ENCODE measurements at regions not wholly inside any gene's neighbourhood (a gene's known extent, or its start where the extent isn't known, plus 50 kb on each side); places are given as distances from the start of the nearest gene placed in this dataset.

- H2AK5ac ChIP-seq (ENCODE audit: low read depth, low read length): no peak overlapping the region
- no peak overlapping the region for H3K14ac ChIP-seq (ENCODE audit: low read length)
- no peak overlapping the region for H2AFZ ChIP-seq (ENCODE audit: low read length)
- no peak overlapping the region for H3K23ac ChIP-seq (ENCODE audit: low read depth, low read length, poor library complexity)
- DNase-seq (ENCODE audit: low spot score): no peak
- no peak overlapping the region for H2BK12ac ChIP-seq (ENCODE audit: low read length)
- H4K91ac ChIP-seq (ENCODE audit: low read depth, low read length, poor library complexity): no peak overlapping the region
- no peak overlapping the region for H3K4ac ChIP-seq (ENCODE audit: low read length)
- no peak overlapping the region for H2BK120ac ChIP-seq (ENCODE audit: low read depth, low read length)
- H4K8ac ChIP-seq (ENCODE audit: low read depth, low read length): no peak overlapping the region
- H3K9ac ChIP-seq (ENCODE audit: low read depth, low read length, poor library complexity): no peak overlapping the region
- WGBS, 2 donors (ENCODE audit: extremely low coverage in 2 of 2, insufficient read length in 2 of 2, insufficient replicate concordance in 1 of 2): no CpG with 5 or more reads among the region's 5 CpGs
- H3K18ac ChIP-seq (ENCODE audit: low read length): no peak overlapping the region
- H3K4me2 ChIP-seq (ENCODE audit: insufficient read depth, low read length, poor library complexity, severe bottlenecking): no peak overlapping the region
- H2BK15ac ChIP-seq (ENCODE audit: low read length): no peak overlapping the region
- no peaks in the 10 kb centered on the region for H3K79me1 ChIP-seq (ENCODE audit: low read depth, low read length)
- H3K27me3 ChIP-seq (ENCODE audit: control insufficient read depth in 3 of 3, insufficient read depth in 3 of 3, low read depth in 1 of 3, low read length in 3 of 3): no peaks in the 10 kb centered on the region
- H3K4me3 ChIP-seq (ENCODE audit: low read length in 2 of 2): no peak overlapping the region
- no peaks in the 10 kb centered on the region for H3K9me3 ChIP-seq (replicated peaks in 1 of 2; ENCODE audit: control insufficient read depth in 2 of 2, insufficient read depth in 1 of 2, low read depth in 1 of 2, low read length in 2 of 2)
- H2BK5ac ChIP-seq (ENCODE audit: low read length): no peak overlapping the region
- no peaks in the 10 kb centered on the region for H3K36me3 ChIP-seq (replicated peaks in 1 of 2; ENCODE audit: control insufficient read depth in 2 of 2, insufficient read depth in 2 of 2, low read length in 2 of 2)
- no peak overlapping the region for H3K27ac ChIP-seq (replicated peaks; ENCODE audit: low read length)
- H3K4me1 ChIP-seq (ENCODE audit: control insufficient read depth in 2 of 2, insufficient read depth in 1 of 2, low read depth in 1 of 2, low read length in 2 of 2): no peaks in the 10 kb centered on the region
These were observed 201.6 kb upstream of the KCNK2 start for GRCh38 chr1:214880956-214881355.

DNA sequence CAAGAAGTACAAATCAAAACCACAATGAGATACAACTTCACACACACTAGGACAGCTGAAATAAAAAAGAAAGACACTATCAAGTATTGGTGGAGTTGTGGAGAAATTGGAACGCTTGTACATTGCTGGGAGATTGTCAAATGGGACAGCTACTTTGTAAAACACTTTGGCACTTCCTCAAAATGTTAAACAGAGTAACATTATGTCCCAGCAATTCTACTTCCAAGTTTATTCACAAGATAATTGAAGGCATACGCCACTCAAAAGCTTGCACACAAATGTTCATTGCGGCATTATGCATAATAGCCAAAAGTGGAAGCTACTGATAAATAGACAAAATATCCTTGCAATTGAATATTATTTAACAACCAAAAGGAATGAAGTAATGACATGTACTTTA lies 199.9 kb upstream of the KCNK2 start:
- no peak overlapping the region for H3K27ac ChIP-seq (replicated peaks; ENCODE audit: low read length)
- H3K23ac ChIP-seq (ENCODE audit: low read depth, low read length, poor library complexity): no peak overlapping the region
- no peak overlapping the region for H4K8ac ChIP-seq (ENCODE audit: low read depth, low read length)
- H3K14ac ChIP-seq (ENCODE audit: low read length): no peak overlapping the region
- H2BK5ac ChIP-seq (ENCODE audit: low read length): no peak overlapping the region
- H2AK5ac ChIP-seq (ENCODE audit: low read depth, low read length): no peak overlapping the region
- H3K9me3 ChIP-seq (replicated peaks in 1 of 2; ENCODE audit: control insufficient read depth in 2 of 2, insufficient read depth in 1 of 2, low read depth in 1 of 2, low read length in 2 of 2): no peaks in the 10 kb centered on the region
- H2AFZ ChIP-seq (ENCODE audit: low read length): no peak overlapping the region
- H3K9ac ChIP-seq (ENCODE audit: low read depth, low read length, poor library complexity): no peak overlapping the region
- no peak overlapping the region for H3K4me3 ChIP-seq (ENCODE audit: low read length in 2 of 2)
- no peak overlapping the region for H3K4ac ChIP-seq (ENCODE audit: low read length)
- H2BK15ac ChIP-seq (ENCODE audit: low read length): no peak overlapping the region
- no peak overlapping the region for H2BK12ac ChIP-seq (ENCODE audit: low read length)
- H3K27me3 ChIP-seq (ENCODE audit: control insufficient read depth in 3 of 3, insufficient read depth in 3 of 3, low read depth in 1 of 3, low read length in 3 of 3): no peaks in the 10 kb centered on the region
- H3K36me3 ChIP-seq (replicated peaks in 1 of 2; ENCODE audit: control insufficient read depth in 2 of 2, insufficient read depth in 2 of 2, low read length in 2 of 2): no peaks in the 10 kb centered on the region
- H3K4me2 ChIP-seq (ENCODE audit: insufficient read depth, low read length, poor library complexity, severe bottlenecking): no peak overlapping the region
- no CpG with 5 or more reads among the region's 3 CpGs for WGBS, 2 donors (ENCODE audit: extremely low coverage in 2 of 2, insufficient read length in 2 of 2, insufficient replicate concordance in 1 of 2)
- no peaks in the 10 kb centered on the region for H3K4me1 ChIP-seq (ENCODE audit: control insufficient read depth in 2 of 2, insufficient read depth in 1 of 2, low read depth in 1 of 2, low read length in 2 of 2)
- H2BK120ac ChIP-seq (ENCODE audit: low read depth, low read length): no peak overlapping the region
- H3K79me1 ChIP-seq (ENCODE audit: low read depth, low read length): no peaks in the 10 kb centered on the region
- H3K18ac ChIP-seq (ENCODE audit: low read length): no peak overlapping the region
- DNase-seq (ENCODE audit: low spot score): no peak
- no peak overlapping the region for H4K91ac ChIP-seq (ENCODE audit: low read depth, low read length, poor library complexity)

GRCh38 chr1:214895011-214895600 lies 187.4 kb upstream of the KCNK2 start:
- Histone ChIP-seq H4K91ac (ENCODE audit: low read depth, low read length, poor library complexity) (no peak overlapping the region), H3K36me3 (replicated peaks in 1 of 2; ENCODE audit: control insufficient read depth in 2 of 2, insufficient read depth in 2 of 2, low read length in 2 of 2) (no peaks in the 10 kb centered on the region), H2BK5ac (ENCODE audit: low read length) (no peak overlapping the region), H3K27me3 (ENCODE audit: control insufficient read depth in 3 of 3, insufficient read depth in 3 of 3, low read depth in 1 of 3, low read length in 3 of 3) (no peaks in the 10 kb centered on the region), H3K4me3 (ENCODE audit: low read length in 2 of 2) (no peak overlapping the region), H2BK12ac (ENCODE audit: low read length) (no peak overlapping the region), H2BK120ac (ENCODE audit: low read depth, low read length) (no peak overlapping the region), H3K27ac (replicated peaks; ENCODE audit: low read length) (no peak overlapping the region), H2AFZ (ENCODE audit: low read length) (no peak overlapping the region), H3K4me1 (ENCODE audit: control insufficient read depth in 2 of 2, insufficient read depth in 1 of 2, low read depth in 1 of 2, low read length in 2 of 2) (peaks cover 0 to 1% of the 10 kb centered on the region in 2 donors), H3K4me2 (ENCODE audit: insufficient read depth, low read length, poor library complexity, severe bottlenecking) (no peak overlapping the region), H4K8ac (ENCODE audit: low read depth, low read length) (no peak overlapping the region), H3K23ac (ENCODE audit: low read depth, low read length, poor library complexity) (no peak overlapping the region), H2BK15ac (ENCODE audit: low read length) (no peak overlapping the region), H3K9me3 (replicated peaks in 1 of 2; ENCODE audit: control insufficient read depth in 2 of 2, insufficient read depth in 1 of 2, low read depth in 1 of 2, low read length in 2 of 2) (no peaks in the 10 kb centered on the region), H2AK5ac (ENCODE audit: low read depth, low read length) (no peak overlapping the region), H3K79me1 (ENCODE audit: low read depth, low read length) (no peaks in the 10 kb centered on the region), H3K18ac (ENCODE audit: low read length) (no peak overlapping the region), H3K4ac (ENCODE audit: low read length) (no peak overlapping the region), H3K9ac (ENCODE audit: low read depth, low read length, poor library complexity) (no peak overlapping the region), H3K14ac (ENCODE audit: low read length) (no peak overlapping the region)
- WGBS, 2 donors (ENCODE audit: extremely low coverage in 2 of 2, insufficient read length in 2 of 2, insufficient replicate concordance in 1 of 2): no CpG with 5 or more reads among the region's 5 CpGs
- DNase-seq (ENCODE audit: low spot score): peak; percentile 37

GRCh38 chr1:214896921-214897320 lies 185.6 kb upstream of the KCNK2 start:
- Histone ChIP-seq H3K79me1 (ENCODE audit: low read depth, low read length) (no peaks in the 10 kb centered on the region), H2BK5ac (ENCODE audit: low read length) (no peak overlapping the region), H3K23ac (ENCODE audit: low read depth, low read length, poor library complexity) (no peak overlapping the region), H3K27me3 (ENCODE audit: control insufficient read depth in 3 of 3, insufficient read depth in 3 of 3, low read depth in 1 of 3, low read length in 3 of 3) (no peaks in the 10 kb centered on the region), H3K4me3 (ENCODE audit: low read length in 2 of 2) (no peak overlapping the region), H3K18ac (ENCODE audit: low read length) (no peak overlapping the region), H3K9ac (ENCODE audit: low read depth, low read length, poor library complexity) (no peak overlapping the region), H3K14ac (ENCODE audit: low read length) (no peak overlapping the region), H2AK5ac (ENCODE audit: low read depth, low read length) (no peak overlapping the region), H3K4me2 (ENCODE audit: insufficient read depth, low read length, poor library complexity, severe bottlenecking) (no peak overlapping the region), H2BK12ac (ENCODE audit: low read length) (no peak overlapping the region), H3K27ac (replicated peaks; ENCODE audit: low read length) (no peak overlapping the region), H3K9me3 (replicated peaks in 1 of 2; ENCODE audit: control insufficient read depth in 2 of 2, insufficient read depth in 1 of 2, low read depth in 1 of 2, low read length in 2 of 2) (no peaks in the 10 kb centered on the region), H2BK120ac (ENCODE audit: low read depth, low read length) (no peak overlapping the region), H2AFZ (ENCODE audit: low read length) (no peak overlapping the region), H4K91ac (ENCODE audit: low read depth, low read length, poor library complexity) (no peak overlapping the region), H4K8ac (ENCODE audit: low read depth, low read length) (no peak overlapping the region), H3K4me1 (ENCODE audit: control insufficient read depth in 2 of 2, insufficient read depth in 1 of 2, low read depth in 1 of 2, low read length in 2 of 2) (peaks cover 0 to 1% of the 10 kb centered on the region in 2 donors), H3K36me3 (replicated peaks in 1 of 2; ENCODE audit: control insufficient read depth in 2 of 2, insufficient read depth in 2 of 2, low read length in 2 of 2) (no peaks in the 10 kb centered on the region), H3K4ac (ENCODE audit: low read length) (no peak overlapping the region), H2BK15ac (ENCODE audit: low read length) (no peak overlapping the region)
- WGBS, 2 donors (ENCODE audit: extremely low coverage in 2 of 2, insufficient read length in 2 of 2, insufficient replicate concordance in 1 of 2): no CpG with 5 or more reads among the region's 2 CpGs
- DNase-seq (ENCODE audit: low spot score): no peak

Data from neuronal stem cell (in vitro differentiated cells).